ENCODE measurements at regions not wholly inside any gene's neighbourhood (a gene's known extent, or its start where the extent isn't known, plus 50 kb on each side); places are given as distances from the start of the nearest gene placed in this dataset.

DNA sequence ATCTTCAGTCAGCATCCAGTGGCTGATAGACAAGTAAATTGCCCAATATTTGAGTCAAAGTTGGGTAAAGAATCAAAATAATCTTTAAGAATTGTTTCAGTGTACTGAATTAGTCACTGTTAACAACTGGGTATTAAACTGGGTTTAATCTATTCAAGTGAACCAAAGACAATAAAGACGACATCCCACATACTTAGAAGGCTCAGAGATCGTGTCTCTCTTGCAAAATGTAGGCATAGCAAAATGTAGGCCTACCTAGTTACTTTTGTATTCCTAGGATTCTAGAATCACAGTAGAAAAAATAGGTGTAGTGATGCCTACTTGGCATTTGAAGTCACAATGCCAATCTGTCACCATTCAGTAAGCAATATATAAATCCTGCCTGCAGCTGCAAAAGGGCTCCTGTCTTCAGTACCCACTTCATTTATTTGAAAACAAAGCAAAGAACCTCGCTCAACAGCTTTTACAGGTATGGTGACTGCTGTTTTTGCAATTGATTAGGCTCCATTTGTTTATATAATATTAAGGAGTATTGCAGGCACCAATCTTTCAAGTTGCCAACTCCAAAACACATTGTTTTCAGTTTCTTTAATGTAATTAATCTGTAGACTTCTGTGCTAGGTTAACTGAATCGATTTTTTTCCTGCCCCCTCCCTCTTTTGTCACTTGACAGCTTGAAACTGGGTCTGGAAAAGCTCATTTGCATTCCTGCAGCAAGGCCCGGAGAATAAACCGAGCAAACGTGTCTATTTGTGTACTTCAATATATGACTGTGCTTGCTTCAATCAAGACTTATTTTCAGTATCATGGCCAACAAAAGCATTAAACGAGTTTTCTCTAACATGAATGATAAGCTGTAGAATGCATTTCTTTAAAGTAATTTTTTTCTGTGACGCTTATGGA lies 1074.9 kb downstream of the TDRD15 start:
- TF ChIP-seq, protein P1, sequence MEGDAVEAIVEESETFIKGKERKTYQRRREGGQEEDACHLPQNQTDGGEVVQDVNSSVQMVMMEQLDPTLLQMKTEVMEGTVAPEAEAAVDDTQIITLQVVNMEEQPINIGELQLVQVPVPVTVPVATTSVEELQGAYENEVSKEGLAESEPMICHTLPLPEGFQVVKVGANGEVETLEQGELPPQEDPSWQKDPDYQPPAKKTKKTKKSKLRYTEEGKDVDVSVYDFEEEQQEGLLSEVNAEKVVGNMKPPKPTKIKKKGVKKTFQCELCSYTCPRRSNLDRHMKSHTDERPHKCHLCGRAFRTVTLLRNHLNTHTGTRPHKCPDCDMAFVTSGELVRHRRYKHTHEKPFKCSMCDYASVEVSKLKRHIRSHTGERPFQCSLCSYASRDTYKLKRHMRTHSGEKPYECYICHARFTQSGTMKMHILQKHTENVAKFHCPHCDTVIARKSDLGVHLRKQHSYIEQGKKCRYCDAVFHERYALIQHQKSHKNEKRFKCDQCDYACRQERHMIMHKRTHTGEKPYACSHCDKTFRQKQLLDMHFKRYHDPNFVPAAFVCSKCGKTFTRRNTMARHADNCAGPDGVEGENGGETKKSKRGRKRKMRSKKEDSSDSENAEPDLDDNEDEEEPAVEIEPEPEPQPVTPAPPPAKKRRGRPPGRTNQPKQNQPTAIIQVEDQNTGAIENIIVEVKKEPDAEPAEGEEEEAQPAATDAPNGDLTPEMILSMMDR (IDR thresholded peaks at IDR 0.05; ENCODE audit: borderline replicate concordance, extremely low read depth, low read length, poor library complexity, severe bottlenecking) = no peak
- no peak for TF ChIP-seq EZH2 (IDR thresholded peaks at IDR 0.05; ENCODE audit: borderline replicate concordance, low read depth, low read length, severe bottlenecking)

Data from DND-41 (cell line).